Thyroid gland (tissue), 4 donors: ENCODE measurements at regions not wholly inside any gene's neighbourhood (a gene's known extent, or its start where the extent isn't known, plus 50 kb on each side); places are given as distances from the start of the nearest gene placed in this dataset.

ENCODE experiments used
- POLR2A ChIP-seq, 2 donors: fragments of 450-650 bp; IDR thresholded peaks; one replicate each; pipeline ENCODE4 v1.6.1; 2017; ENCODE audit warnings: antibody characterized with exemption in 2 of 2, mild to moderate bottlenecking in 2 of 2, moderate library complexity in 1 of 2
- TF ChIP-seq, protein P1 (sequence below), 6 experiments: fragments of 200-600 bp in 3 of 6; fragments of 450-650 bp in 3 of 6; sonication (generic) in 3 of 6; IDR thresholded peaks; one replicate each; pipeline ENCODE4 v1.5.1; 2016 to 2019; ENCODE audit warnings: antibody characterized with exemption in 6 of 6, mild to moderate bottlenecking in 2 of 6, inconsistent platforms in 1 of 6, moderate library complexity in 1 of 6

DNA sequence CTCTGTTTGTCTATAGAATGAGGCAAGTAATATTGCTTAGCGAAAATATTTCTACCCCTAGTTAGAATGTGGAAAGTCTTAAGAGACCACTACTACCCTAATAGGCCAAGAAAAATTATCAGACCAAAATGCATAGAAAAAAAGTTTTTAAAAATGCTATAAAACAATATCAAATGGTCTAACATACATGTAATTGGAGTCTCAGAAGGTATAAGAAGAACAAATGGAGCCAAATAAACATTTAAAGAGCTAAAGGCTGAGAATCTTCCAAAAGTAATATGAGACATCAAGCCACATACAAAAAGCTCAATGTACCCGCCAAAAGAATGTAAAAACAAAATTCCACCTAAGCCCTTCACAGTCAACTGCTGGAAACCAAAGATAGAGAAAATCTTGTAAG, 133.5 kb upstream of the GADL1 start:
- TF ChIP-seq, protein P1, sequence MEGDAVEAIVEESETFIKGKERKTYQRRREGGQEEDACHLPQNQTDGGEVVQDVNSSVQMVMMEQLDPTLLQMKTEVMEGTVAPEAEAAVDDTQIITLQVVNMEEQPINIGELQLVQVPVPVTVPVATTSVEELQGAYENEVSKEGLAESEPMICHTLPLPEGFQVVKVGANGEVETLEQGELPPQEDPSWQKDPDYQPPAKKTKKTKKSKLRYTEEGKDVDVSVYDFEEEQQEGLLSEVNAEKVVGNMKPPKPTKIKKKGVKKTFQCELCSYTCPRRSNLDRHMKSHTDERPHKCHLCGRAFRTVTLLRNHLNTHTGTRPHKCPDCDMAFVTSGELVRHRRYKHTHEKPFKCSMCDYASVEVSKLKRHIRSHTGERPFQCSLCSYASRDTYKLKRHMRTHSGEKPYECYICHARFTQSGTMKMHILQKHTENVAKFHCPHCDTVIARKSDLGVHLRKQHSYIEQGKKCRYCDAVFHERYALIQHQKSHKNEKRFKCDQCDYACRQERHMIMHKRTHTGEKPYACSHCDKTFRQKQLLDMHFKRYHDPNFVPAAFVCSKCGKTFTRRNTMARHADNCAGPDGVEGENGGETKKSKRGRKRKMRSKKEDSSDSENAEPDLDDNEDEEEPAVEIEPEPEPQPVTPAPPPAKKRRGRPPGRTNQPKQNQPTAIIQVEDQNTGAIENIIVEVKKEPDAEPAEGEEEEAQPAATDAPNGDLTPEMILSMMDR (IDR thresholded peaks at IDR 0.05) = no peak
- TF ChIP-seq POLR2A (IDR thresholded peaks at IDR 0.05) = no peak
